HS-27A (cell line): ENCODE measurements at regions not wholly inside any gene's neighbourhood (a gene's known extent, or its start where the extent isn't known, plus 50 kb on each side); places are given as distances from the start of the nearest gene placed in this dataset.

Source experiments
- DNase-seq: peaks from one replicate; pipeline ENCODE4 v3.0.0-alpha.2; 2012; ENCODE audit warnings: low read depth, missing footprints

- DNase-seq = no peak
These were observed 324.7 kb downstream of the C4orf33 start for GRCh38 chr4:129420637-129421036.

- no peak for DNase-seq
These were observed 326.3 kb downstream of the C4orf33 start for GRCh38 chr4:129422277-129422676.

- DNase-seq = no peak
These were observed 332.5 kb downstream of the C4orf33 start for GRCh38 chr4:129428454-129428853.

GRCh38 chr4:129429581-129430320, 333.8 kb downstream of the C4orf33 start:
- DNase-seq = no peak

DNA sequence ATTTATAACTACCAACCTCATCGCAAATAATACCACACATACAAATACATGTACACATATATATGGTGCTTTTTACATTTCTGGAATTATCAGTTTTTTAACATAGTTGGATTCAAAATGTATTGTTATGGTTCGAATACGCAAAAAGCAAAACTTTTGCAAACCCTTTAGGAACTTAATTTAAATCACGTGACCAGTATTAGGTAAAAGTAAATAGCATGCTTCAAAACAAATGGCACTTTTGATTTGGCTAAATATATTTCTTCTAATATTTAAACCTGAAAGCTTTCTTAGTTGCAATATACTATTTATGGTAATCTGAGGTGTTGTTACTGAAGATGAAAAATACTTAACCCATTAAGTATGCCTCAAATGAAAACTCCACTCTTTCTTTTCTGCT, 341.4 kb downstream of the C4orf33 start:
- no peak for DNase-seq

DNA sequence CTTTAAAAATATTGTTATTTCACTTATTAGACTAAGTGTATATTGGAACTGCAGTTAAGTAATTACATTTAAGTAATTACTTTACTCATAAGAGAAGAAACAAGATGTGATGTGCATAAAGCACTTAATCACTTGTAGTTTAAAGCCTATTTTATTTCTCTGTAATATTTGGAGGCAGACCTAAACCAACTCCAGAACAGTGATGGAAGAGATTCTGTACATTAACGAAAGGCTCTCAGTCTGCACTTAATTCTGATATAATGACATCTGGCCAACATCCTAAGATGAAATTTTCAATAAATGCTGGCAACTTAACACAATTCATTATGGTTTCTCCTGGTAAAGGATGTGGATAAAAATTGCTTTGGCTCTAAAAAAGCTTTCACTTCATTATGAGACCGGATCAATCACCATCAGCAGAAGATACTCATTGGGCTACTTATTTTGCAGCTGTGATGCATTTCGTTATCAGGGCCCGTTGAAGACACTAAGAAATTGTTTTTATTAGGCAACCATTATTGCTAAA, 342.6 kb downstream of the C4orf33 start:
- no peak for DNase-seq

DNA sequence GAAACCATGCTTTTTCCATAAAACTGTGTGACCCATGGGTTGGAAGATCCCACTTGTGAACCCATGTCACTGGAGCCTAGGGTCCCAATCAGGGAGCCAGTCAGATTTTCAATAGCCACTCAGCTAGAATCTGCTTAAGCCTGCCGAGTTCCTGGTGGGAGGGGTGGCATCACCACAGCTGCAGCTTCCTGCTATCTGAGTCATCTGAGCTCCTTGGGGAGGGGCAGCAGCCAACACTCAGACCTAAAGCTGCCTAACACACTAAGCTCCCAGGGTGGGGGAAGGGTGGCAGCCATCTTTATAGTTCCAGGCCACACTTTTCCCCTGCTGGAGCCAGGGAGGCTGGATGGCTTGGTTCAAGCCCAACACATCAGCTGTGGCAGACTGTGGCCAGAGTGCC, 350.1 kb downstream of the C4orf33 start:
- DNase-seq = no peak

GRCh38 chr4:129453524-129454200, 357.7 kb downstream of the C4orf33 start:
- no peak for DNase-seq

GRCh38 chr4:129455482-129455881, 359.5 kb downstream of the C4orf33 start:
- no peak for DNase-seq

DNA sequence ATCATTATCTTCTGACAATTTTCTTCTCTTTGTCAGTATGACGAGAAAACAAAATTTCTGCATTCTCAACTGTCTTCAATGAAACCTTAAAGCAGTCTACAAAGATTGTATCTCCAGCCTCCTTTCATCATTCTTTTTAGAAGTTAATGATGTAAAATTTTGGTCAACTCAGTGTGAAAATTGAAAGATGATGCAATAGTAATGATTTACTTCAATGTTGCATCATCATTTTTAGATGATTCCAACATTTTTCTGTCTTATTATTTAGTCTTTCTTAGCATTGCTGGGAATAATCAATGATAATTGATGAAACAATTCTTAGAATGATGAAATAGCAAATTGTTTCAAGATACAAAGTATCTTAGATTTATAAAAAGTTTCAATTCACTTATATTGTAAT, 372.7 kb downstream of the C4orf33 start:
- DNase-seq = no peak

- no peak for DNase-seq
These were observed 378.7 kb downstream of the C4orf33 start for GRCh38 chr4:129474698-129475097.

DNA sequence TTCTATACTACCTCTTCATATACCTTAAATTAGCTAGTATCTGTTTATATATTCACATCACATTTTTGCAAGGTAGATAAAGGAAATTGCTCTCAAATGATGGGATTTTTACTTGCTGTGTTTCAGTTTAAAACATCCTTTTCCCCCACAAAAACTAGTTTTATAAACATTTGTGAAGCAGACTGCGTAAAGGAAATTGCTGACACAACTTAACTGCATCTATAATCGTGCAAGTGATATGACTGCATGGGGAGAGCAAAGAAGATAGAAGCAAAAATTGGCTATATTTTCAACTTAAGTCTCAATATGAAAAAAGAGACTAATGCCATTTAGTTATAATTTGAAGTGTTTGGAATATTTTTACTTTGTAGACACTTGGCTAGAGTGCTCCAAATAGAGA, 385.2 kb downstream of the C4orf33 start:
- no peak for DNase-seq

- DNase-seq = no peak
These were observed 392.5 kb downstream of the C4orf33 start for GRCh38 chr4:129488427-129488826.

DNA sequence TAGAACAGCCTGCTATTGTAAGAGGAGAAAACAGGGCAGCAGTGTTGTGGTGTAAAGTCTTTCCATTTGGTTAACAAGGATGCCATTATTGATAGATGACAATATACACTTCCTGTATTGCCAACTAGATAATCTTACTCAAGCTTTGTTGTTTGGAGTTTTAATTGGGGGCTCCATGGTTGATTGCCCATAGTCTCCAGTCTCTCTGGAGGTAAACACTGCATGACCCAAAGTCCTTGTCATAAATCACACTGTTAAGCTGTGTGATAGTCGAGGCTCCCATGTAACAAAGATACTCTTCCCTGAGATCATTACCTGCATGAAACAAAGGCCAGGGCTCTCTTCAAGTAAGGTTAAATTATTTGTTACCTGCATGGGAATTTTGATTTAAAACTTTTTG, 394.6 kb downstream of the C4orf33 start:
- no peak for DNase-seq

GRCh38 chr4:129498626-129499025, 402.7 kb downstream of the C4orf33 start:
- DNase-seq = no peak

- no peak for DNase-seq
These were observed 418.9 kb downstream of the C4orf33 start for GRCh38 chr4:129514852-129515251.

DNA sequence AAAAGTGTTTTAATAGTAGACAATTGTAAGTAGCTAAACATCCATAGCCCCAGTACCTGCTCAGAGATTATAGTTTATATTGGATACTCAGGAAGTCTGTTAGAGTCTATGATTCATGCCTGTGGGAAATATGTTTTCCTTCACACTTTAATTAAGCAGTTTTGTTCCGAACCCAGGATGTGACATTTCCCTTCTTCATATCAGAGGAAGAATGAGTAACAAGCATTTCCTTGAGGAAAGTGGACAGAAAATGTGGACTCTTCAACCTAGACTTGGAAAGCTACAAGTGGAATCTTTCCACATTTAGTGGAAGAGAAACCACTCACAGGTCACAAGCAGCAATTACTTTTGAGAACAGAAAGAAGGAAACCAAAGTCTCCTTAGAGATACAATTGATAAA, 419.4 kb downstream of the C4orf33 start:
- DNase-seq = no peak

- DNase-seq = no peak
These were observed 430.9 kb downstream of the C4orf33 start for GRCh38 chr4:129526812-129527211.

DNA sequence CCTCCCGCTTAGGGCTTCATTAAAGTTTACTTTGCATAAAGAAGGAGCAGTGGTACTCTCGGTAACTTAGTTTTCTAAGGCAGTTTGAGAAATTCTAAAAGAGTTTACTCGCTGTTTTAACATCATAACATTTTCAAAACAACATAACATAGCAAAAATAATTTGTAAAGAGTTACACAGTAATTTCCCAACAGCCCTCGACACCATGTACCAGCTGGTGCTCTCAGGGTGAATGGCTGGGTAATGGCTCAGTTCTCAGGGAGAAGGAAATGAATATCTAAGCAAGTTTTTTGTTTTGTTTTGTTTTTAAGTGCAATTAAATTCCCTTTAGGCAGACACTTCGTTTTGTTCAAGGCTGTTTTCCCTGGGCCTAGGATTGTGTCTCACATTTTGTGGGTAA, 435.3 kb downstream of the C4orf33 start:
- no peak for DNase-seq

DNA sequence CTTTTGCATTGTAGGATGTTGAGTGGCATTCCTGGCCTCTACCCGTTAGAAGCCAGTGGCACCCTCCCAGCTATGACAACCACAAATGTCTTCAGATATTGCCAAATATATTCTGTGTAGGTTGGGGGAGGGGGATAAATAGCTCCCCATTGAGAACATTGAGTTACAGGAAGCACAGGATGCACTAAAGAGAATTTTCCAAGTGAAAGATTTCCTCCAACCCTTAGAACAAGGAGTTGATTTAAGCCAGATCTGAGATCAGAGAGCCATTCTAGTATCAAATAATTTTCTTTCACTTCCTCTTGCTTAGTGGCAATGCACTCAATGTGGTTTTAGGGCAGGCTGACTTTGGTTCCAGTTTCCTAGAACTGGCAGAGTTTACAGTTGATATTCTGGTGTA, 436.6 kb downstream of the C4orf33 start:
- no peak for DNase-seq

GRCh38 chr4:129543299-129543698, 447.3 kb downstream of the C4orf33 start:
- no peak for DNase-seq

- DNase-seq = no peak
These were observed 449.8 kb downstream of the C4orf33 start for GRCh38 chr4:129545599-129546278.

DNA sequence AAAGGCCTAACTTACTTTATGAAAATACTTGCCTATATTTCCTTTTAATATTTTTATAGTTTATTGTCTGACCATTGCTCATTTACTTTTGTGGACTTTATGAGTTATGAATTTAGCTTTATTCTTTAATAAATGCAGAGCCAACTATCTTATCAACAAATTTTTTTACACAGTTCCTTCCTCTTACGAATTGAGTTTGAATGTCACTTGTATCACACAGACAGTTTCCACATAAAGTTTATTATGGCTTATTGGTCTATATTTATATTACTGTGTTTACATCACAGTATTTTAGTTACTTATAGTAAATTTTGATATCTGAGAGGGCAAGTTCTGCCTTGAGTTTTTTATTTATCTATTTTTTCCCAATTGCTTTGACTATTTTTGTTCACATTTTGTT, 450.6 kb downstream of the C4orf33 start:
- no peak for DNase-seq
